Endothelial cell of umbilical vein (primary cell): ENCODE measurements at regions not wholly inside any gene's neighbourhood (a gene's known extent, or its start where the extent isn't known, plus 50 kb on each side); places are given as distances from the start of the nearest gene placed in this dataset.

Source experiments
- BruUV-seq: library from RNA; stranded (reverse); fragments of 400-500 nt; replicated peaks from 2 replicates; lab custom pipeline; 2021; lab: Mats Ljungman, UMichigan
- CTCF ChIA-PET: fragments of 300-600, 350-600 bp; sonication (Branson Sonifier 250); formaldehyde crosslinking; loops from one replicate; lab custom pipeline; 2021; ENCODE audit warnings: antibody characterized with exemption, inconsistent platforms; lab: Charles Lee
- POLR2A ChIA-PET: fragments of 300-600, 350-600 bp; sonication (Branson Sonifier 250); formaldehyde crosslinking; loops from one replicate; lab custom pipeline; 2021; ENCODE audit warnings: antibody characterized with exemption, inconsistent platforms; lab: Charles Lee
- DNase-seq: peaks from one replicate; pipeline ENCODE4 v3.0.0-alpha.2; 2011; ENCODE audit warnings: low read depth, low spot score
- FAIRE-seq: peaks from 2 replicates; lab custom pipeline; 2011; peaks lifted over from hg19 to GRCh38; lab: Jason Lieb, UNC
- H2AFZ ChIP-seq: 2 replicates; pipeline ENCODE4 v1.6.0; 2012; ENCODE audit warnings: low read depth, low read length, control low read depth, inconsistent platforms
- H3K27ac ChIP-seq: 2 replicates; pipeline ENCODE4 v1.5.1; 2011; ENCODE audit warnings: low read depth, mild to moderate bottlenecking, control low read depth, low read length, moderate library complexity; ENCODE audit not compliant: insufficient read depth
- H3K27me3 ChIP-seq, 2 experiments: 2 replicates each; pipeline versions ENCODE4 v1.6.0 to v1.6.1; 2011; ENCODE audit warnings: low read length in 2 of 2, mixed read lengths in 1 of 2; ENCODE audit not compliant: control insufficient read depth in 2 of 2, insufficient read depth in 2 of 2
- H3K36me3 ChIP-seq, 2 experiments: 2 replicates in 1 of 2; 3 replicates in 1 of 2; pipeline ENCODE4 v1.5.1; 2011; ENCODE audit warnings: low read length in 2 of 2, mild to moderate bottlenecking in 1 of 2, moderate library complexity in 1 of 2; ENCODE audit not compliant: control insufficient read depth in 2 of 2, insufficient read depth in 2 of 2; ENCODE audit errors: extremely low read depth in 1 of 2
- H3K4me1 ChIP-seq: 3 replicates; pipeline ENCODE4 v1.5.1; 2011; ENCODE audit warnings: mild to moderate bottlenecking, low read length; ENCODE audit not compliant: control insufficient read depth, insufficient read depth; ENCODE audit errors: extremely low read depth
- H3K4me2 ChIP-seq: 2 replicates; pipeline ENCODE4 v1.6.1; 2011; ENCODE audit warnings: low read length, control low read depth, mixed read lengths; ENCODE audit not compliant: insufficient read depth
- H3K4me3 ChIP-seq, 3 experiments: fragments of 200-600 bp in 1 of 3; sonication (generic), shearing (Covaris generic) in 1 of 3; replicated peaks in 1 of 3; 2 replicates each; pipeline ENCODE4 v1.5.1; 2011 to 2016; ENCODE audit warnings: control low read depth in 3 of 3, low read length in 3 of 3, mild to moderate bottlenecking in 2 of 3, inconsistent platforms in 1 of 3, low read depth in 1 of 3, moderate library complexity in 1 of 3; ENCODE audit not compliant: insufficient read depth in 1 of 3
- H3K79me2 ChIP-seq: 2 replicates; pipeline ENCODE4 v1.6.0; 2012; ENCODE audit warnings: low read length, inconsistent platforms; ENCODE audit not compliant: control insufficient read depth, insufficient read depth
- H3K9ac ChIP-seq: replicated peaks from 2 replicates; pipeline ENCODE3; 2011; ENCODE audit warnings: low read length, control low read depth; ENCODE audit not compliant: insufficient read depth; ENCODE audit errors: extremely low read depth
- H3K9me1 ChIP-seq: replicated peaks from 3 replicates; pipeline ENCODE4 v1.6.0; 2011; ENCODE audit warnings: mild to moderate bottlenecking, low read length; ENCODE audit not compliant: control insufficient read depth, insufficient read depth; ENCODE audit errors: extremely low read depth
- H3K9me3 ChIP-seq: replicated peaks from 2 replicates; pipeline ENCODE4 v1.5.1; 2012; ENCODE audit warnings: low read length, inconsistent platforms; ENCODE audit not compliant: control insufficient read depth, insufficient read depth
- H4K20me1 ChIP-seq: replicated peaks from 2 replicates; pipeline ENCODE3; 2011; ENCODE audit warnings: mild to moderate bottlenecking, low read length; ENCODE audit not compliant: control insufficient read depth, insufficient read depth; ENCODE audit errors: extremely low read depth
- CTCF ChIP-seq, 2 donors: IDR thresholded peaks; 1 replicate in 1 of 2; 2 replicates in 1 of 2; pipeline ENCODE4 v1.5.1; 2011; ENCODE audit warnings: low read length in 2 of 2, mild to moderate bottlenecking in 2 of 2, moderate library complexity in 2 of 2, control low read depth in 1 of 2, inconsistent platforms in 1 of 2, low read depth in 1 of 2; ENCODE audit not compliant: insufficient read depth in 1 of 2; ENCODE audit errors: extremely low read depth in 1 of 2
- EZH2 ChIP-seq: IDR thresholded peaks from 2 replicates; pipeline ENCODE4 v1.6.1; 2012; ENCODE audit warnings: borderline replicate concordance, low read depth, mild to moderate bottlenecking, moderate library complexity, low read length, inconsistent platforms; ENCODE audit not compliant: severe bottlenecking
- FOS ChIP-seq: IDR thresholded peaks from 2 replicates; pipeline ENCODE4 v1.6.1; 2011; ENCODE audit warnings: mild to moderate bottlenecking, low read length, moderate library complexity, borderline replicate concordance; ENCODE audit not compliant: insufficient read depth
- GATA2 ChIP-seq: IDR thresholded peaks from 2 replicates; pipeline ENCODE4 v1.7.0; 2011; ENCODE audit warnings: low read depth, mild to moderate bottlenecking, moderate library complexity, mixed read lengths, low read length; ENCODE audit not compliant: insufficient read length, insufficient read depth
- JUN ChIP-seq: IDR thresholded peaks from 2 replicates; pipeline ENCODE4 v1.6.1; 2011; ENCODE audit warnings: borderline replicate concordance, low read depth; ENCODE audit not compliant: insufficient read length, insufficient read depth
- MAX ChIP-seq: IDR thresholded peaks from 2 replicates; pipeline ENCODE4 v1.6.1; 2011; ENCODE audit not compliant: insufficient read depth, insufficient read length
- MYC ChIP-seq: IDR thresholded peaks from one replicate; pipeline ENCODE4 v1.6.1; 2011; ENCODE audit warnings: mild to moderate bottlenecking, low read depth, low read length
- POLR2A ChIP-seq: IDR thresholded peaks from 2 replicates; pipeline ENCODE4 v1.6.1; 2012; ENCODE audit warnings: low read depth, mild to moderate bottlenecking, control low read depth, low read length
- POLR2AphosphoS5 ChIP-seq: IDR thresholded peaks from 2 replicates; pipeline ENCODE4 v1.6.1; 2012; ENCODE audit warnings: low read depth, mild to moderate bottlenecking, control low read depth, low read length, moderate library complexity; ENCODE audit not compliant: insufficient read depth
- dilution Hi-C: fragments of 300-500 bp; cut with MboI; formaldehyde crosslinking; loops from one replicate; pipeline ENCODE4 v1.15.0; 2019; ENCODE audit warnings: low sequenced_read_pairs; ENCODE audit not compliant: extremely low pct_ligation_motif_present
- intact Hi-C: fragments of 100-400 bp; cut with micrococcal nuclease; formaldehyde crosslinking; loops from one replicate; pipeline ENCODE4 v1.10.0; 2022

GRCh38 chr7:113230691-113231090 is 112.3 kb upstream of the SMIM30 start:
- dilution Hi-C loops, result no loop called here
- H3K9ac ChIP-seq, result no peak overlapping the region
- no peak for DNase-seq
- no peaks in the 10 kb centered on the region for H4K20me1 ChIP-seq
- no peaks in the 10 kb centered on the region for H3K27me3 ChIP-seq
- intact Hi-C loops, result no loop called here
- no TSS peak for BruUV-seq
- H3K79me2 ChIP-seq, result no peaks in the 10 kb centered on the region
- FAIRE-seq, result no peak
- TF ChIP-seq FOS (no peak), JUN (no peak), EZH2 (no peak), GATA2 (no peak), MYC (no peak), POLR2A (no peak)
- H3K27ac ChIP-seq, result no peak overlapping the region
- no peaks in the 10 kb centered on the region for H3K36me3 ChIP-seq
- CTCF ChIA-PET, result no interaction called here
- no peaks in the 10 kb centered on the region for H3K4me1 ChIP-seq
- H3K4me3 ChIP-seq, result no peak overlapping the region
- no peak overlapping the region for H3K4me2 ChIP-seq
- H2AFZ ChIP-seq, result no peak overlapping the region
- H3K9me3 ChIP-seq, result no peaks in the 10 kb centered on the region
- no peaks in the 10 kb centered on the region for H3K9me1 ChIP-seq
- POLR2A ChIA-PET, result no interaction called here

- Histone ChIP-seq H3K79me2 (no peaks in the 10 kb centered on the region), H3K4me1 (no peaks in the 10 kb centered on the region), H3K36me3 (no peaks in the 10 kb centered on the region), H3K4me3 (no peak overlapping the region), H3K9me1 (no peaks in the 10 kb centered on the region), H3K27me3 (no peaks in the 10 kb centered on the region), H3K9me3 (no peaks in the 10 kb centered on the region), H3K4me2 (no peak overlapping the region), H4K20me1 (no peaks in the 10 kb centered on the region), H3K27ac (no peak overlapping the region), H3K9ac (no peak overlapping the region), H2AFZ (no peak overlapping the region)
- ChIA-PET CTCF (no interaction called here), POLR2A (no interaction called here)
- BruUV-seq, result no TSS peak
- dilution Hi-C loops (no loop called here), intact Hi-C loops (no loop called here)
- TF ChIP-seq CTCF (IDR thresholded peaks at IDR 0.05; ENCODE audit: extremely low read depth in 1 of 2, insufficient read depth in 1 of 2, low read depth in 1 of 2, low read length in 2 of 2) (no peak), GATA2 (no peak), MYC (no peak), FOS (no peak), POLR2AphosphoS5 (no peak), MAX (no peak), JUN (no peak), POLR2A (no peak), EZH2 (no peak)
- DNase-seq (no peak), FAIRE-seq (no peak)
These were observed 99.0 kb upstream of the SMIM30 start for GRCh38 chr7:113217314-113217713.
